G401.6 (cell line): ENCODE measurements at regions not wholly inside any gene's neighbourhood (a gene's known extent, or its start where the extent isn't known, plus 50 kb on each side); places are given as distances from the start of the nearest gene placed in this dataset.
"Not testable (repeated sequence)": the region's sequence is repeated elsewhere in the genome, so short reads cannot be mapped to it uniquely, and the experiment has no call there.

Experiments
- FAIRE-seq: peaks from 2 replicates; lab custom pipeline; 2012; peaks lifted over from hg19 to GRCh38; lab: Jason Lieb, UNC

DNA sequence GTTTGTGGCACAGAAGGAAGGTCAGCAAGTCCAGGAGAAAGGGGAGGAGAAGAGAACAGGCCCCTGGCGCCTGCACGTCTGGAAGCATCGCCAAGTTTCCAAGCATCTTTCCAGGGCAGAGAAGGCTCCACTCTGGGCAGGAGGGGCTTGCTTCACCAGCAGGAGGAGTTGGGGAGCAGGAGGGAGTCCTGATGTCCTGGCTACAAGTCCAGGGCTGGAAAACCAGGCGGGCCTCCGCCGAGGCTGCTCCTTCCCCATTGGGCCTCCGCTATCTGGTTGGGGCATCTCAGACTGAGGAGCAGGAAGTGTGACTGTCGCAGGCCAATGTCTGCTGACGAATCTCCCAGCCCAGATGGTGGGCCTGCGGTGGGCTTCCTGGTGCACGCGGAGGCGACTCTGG is 421.9 kb downstream of the PREX1 start:
- FAIRE-seq: no peak

DNA sequence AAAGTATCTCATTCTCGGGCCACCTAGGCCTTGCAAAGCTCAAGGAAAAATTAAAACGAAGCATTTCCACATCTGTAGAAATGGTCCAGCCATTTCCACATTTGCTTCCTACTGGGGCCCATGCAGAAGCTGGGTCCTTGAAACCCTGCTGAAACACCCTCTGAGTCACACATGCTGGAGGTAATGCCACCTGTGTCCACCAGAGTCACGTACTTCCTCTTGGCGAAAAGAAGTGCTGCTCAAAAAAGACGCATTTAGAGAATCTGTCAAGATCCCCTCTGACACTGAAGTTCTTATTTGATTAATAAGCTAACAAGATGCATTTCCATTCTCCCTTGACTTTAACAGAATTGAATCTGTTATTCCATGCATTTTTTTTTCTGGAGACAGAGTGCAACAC is 423.2 kb downstream of the PREX1 start:
- no peak for FAIRE-seq

DNA sequence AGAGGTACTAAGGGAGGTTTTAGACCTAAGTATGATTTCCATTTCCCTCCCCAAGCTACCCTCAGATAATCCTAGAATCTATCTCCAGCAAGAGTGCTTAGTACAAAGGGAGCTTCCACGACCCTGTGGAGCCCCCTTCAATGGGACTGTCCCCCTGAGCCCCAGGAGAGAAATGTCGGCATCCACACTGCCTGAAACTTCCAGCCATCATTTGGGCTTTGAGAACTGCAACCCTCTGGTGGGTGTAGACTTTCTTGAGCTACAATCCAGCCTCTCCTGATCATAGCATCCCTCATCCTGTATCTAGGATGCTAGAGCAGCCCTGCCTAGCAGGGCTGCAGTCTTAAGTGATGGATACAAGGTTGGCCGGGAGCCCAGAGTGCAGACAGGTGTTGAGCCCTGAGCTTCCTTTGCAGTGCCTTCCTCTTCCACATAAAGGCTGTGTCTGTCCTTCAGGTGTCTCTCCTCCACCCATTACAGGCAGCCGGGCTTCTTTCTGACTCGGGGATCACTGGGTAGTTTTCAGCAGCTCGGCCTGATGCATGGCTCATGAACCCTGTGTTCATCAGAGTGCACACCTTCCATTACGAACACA is 424.5 kb downstream of the PREX1 start:
- no peak for FAIRE-seq

DNA sequence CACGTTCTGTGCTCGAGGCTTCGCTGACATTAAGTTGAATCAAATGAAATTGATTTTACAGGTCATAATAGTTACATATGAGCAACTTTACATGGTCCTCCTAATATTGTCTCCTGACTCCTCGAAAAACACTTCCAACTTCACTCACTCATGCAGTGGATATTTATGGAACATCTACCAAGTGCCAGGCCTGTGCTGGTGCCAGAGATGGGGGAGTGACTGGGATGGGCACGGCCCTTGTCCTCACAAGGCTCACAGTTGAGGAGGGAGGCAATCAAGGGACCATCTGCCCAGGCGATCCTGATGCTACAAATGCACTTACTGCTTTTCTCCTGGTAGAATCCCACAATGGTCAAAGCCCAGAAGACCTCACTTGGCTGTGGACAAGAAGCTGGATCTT is 426.4 kb downstream of the PREX1 start:
- no peak for FAIRE-seq

DNA sequence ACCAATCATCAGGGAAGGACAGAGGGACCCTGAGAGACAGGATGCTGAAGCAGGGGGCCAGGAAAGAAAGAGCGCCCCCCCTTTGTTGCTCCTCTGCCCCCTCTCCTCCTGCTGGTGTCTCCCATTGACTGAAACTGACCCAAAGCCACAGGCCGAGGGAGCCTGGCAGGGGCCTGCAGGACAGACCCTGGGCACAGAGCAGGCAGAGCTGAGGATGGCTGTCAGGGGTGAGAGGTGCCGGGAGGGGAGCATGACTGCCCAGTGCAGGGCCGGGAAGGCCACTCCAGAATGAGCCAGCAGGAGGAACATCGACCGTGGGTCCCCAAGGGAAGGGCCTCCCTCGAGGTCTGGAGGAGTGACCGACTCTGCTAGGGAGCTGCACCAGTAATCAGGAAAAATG is 427.8 kb downstream of the PREX1 start:
- FAIRE-seq: no peak

DNA sequence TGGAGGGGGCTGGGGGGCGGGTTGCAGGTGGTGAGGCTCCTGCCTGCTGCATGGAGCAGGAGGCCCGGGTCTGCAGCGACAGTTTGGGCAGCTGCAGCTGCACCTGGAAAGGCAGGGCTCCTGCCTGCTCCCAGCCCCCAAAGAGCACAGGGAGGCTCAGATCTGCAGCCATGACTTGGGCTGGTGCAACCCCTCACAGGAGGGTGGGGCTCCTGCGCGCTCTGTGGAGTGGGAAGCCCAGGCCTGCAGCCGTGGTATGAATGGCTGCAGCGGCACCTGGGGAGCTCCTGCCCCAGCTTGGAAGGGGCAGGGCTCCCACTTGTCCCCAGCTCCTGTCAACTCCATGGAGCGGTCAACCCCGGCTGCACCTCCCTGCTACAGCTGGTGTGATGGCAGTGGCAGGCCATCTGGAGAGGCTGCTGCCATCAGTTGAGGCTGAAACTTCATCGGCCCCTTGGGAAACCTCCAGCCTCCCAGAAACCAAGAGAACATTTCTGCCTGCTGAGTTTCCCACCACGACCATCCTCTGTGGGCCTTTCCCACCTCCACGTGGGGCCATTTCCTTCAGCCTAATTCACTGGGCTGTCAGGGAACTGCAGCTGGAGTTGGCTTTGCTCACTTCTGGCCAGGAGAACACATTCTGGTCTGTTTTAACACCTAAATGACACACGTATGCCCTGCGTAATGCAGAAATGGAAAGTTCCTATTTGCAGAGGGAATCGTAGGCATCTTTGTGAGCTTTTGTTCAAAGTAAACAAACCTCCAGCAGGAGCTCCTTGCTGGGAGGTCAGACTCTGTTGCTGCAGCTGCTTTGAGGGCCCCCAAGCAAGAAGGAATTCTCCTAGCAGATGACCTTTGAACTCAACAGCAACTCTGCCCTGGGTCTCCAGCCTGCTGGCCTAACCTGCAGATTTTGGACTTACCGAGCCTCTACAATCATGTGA is 429.0 kb downstream of the PREX1 start:
- no peak for FAIRE-seq

DNA sequence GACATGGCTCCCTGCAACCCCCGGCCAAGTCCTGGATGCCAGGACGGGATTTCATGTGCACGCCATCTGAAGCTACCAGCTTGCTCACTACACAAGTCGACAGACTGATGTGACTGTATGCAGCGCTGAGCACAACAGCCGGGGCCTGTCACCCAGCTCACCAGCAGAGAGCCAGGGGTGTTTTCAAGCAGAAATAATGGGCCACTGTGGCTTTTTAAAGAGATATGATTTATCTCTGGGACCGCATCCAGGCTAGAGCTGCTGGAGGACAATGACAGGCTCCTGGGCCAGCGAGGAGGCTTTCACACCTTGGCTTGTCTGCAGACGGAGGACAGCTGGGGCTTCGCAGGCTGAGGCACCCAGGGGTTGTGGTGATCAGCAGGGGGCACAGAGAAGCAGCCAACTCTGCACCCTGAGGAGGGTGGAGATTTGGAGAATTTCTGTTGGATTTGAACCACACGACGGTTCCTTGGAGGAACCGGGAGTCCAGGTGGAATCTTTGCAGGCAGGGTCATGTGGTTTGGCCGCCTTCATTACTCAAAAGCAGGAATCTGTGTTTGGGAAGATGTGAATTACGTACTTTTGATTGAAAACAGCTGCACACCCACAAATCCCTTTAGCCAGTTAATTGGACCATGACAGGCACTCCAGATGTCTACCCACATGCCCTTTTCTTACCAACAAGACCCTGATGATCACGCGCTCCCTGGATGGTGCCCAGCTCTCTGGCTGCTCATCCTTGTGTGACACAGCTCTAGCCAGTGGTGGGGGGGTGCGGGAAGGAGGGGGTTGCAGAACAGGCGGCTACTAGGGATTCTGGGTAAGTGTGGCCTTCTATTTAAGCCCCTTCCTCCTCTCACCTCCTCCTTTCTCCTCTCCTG is 430.6 kb downstream of the PREX1 start:
- FAIRE-seq: not testable (repeated sequence)

DNA sequence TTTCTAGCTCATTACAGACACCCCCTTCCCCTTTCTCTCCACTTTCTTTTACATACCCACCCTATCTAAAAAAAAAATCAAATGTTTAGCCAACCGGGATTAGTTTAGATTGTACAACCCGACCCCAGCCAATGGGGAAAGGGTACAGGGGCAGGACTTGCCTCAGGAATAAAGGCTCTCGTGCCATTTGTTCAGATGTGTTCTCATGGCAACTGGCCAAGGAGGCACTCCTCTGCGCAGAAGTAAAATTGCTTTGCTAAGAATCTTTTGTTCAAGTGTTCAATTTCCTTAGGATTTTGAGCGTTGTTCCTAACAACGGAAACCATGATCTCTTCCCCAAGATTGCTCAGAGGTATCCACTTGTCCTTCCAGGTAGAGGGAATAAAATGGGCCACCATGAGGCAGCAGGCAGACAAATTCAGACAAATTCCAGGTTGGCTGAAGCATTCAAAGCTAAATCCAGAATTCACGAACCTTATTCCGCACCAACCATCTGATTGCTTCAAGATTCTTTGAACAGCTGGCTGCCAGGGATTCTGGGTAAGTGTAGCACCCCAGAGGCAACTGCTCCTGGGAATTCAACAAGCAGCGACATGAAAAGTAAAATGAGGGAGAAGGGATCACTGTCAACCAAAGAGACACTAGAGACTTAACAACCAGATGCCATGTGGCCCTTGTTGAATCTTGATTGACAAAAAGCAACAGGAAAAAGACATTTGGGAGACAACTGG is 431.8 kb downstream of the PREX1 start:
- no peak for FAIRE-seq

DNA sequence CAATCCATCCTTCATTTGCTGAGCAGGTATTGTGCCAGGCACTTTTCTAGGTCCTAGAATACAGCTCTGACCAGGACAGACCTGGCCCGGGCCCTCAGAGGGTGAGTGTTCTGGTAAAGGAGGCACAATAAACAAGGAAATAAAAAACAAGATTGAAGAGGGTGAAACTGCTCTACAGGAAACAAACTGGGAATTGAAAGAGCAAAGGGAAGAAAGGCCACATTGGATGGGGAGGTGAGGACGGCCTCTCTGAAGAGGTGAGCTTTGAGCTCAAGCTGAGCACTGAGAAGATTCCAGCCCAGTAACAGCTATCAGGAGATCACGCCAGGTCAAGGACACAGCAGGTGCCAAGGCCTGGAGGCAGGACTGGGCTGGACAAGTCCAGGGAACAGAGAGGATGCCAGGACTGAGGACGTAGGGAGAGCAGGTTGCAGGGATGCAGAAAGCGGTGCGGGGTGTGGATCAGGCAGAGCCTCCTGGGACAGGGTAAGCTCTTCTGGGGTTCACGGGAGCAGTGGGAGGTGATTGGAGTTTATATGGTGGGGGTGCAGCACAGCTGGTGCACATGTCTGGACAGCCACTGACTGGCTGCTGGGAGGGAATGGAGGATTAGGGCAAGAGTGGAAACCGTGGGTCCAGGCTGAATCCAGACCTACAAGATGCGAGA is 433.3 kb downstream of the PREX1 start:
- FAIRE-seq: no peak

DNA sequence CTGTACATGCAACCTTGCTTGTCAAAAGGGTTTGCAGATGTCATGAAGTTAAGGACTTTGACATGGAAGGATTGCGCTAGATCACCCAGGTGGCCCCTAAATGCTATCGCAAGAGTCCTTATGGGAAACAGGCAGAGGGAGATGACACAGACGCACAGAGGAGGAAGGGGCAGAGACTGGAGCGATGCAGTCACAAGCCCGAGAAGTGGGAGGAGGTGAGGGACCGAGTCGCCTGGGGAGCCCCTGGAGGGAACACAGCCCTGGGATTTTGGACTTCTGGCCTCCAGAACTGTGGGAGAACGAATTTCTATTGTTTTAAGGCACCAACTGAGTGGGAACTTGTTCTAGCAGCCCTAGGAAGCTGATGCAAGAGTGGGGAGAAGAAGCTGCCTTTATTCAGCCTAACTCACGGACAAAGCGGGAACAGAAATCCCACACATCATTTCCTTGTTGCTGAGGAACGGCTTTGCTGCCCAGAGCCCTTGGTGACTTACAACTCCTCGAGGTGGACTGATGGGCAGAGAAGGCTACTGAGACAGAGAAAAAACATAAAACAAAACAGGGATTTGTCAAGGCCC is 434.0 kb downstream of the PREX1 start:
- FAIRE-seq: no peak

DNA sequence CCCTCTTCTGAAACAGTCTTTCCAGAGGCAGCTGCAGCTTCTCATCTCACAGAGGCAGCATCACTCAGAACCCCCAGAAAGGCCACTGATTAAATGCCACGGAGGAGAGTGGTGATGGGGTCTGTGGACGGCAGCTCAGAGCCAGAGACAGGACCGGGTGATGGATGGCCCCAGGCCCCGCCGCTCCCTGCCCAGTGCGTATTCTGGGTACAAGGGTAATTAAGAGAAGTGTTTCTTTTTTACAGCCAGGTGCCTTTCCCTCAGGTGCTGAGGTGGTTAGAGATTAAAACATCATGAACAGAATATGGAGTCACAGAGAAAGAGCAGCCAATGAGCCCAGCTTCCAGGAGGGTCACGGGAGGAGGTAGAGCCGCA is 434.5 kb downstream of the PREX1 start:
- FAIRE-seq: no peak

DNA sequence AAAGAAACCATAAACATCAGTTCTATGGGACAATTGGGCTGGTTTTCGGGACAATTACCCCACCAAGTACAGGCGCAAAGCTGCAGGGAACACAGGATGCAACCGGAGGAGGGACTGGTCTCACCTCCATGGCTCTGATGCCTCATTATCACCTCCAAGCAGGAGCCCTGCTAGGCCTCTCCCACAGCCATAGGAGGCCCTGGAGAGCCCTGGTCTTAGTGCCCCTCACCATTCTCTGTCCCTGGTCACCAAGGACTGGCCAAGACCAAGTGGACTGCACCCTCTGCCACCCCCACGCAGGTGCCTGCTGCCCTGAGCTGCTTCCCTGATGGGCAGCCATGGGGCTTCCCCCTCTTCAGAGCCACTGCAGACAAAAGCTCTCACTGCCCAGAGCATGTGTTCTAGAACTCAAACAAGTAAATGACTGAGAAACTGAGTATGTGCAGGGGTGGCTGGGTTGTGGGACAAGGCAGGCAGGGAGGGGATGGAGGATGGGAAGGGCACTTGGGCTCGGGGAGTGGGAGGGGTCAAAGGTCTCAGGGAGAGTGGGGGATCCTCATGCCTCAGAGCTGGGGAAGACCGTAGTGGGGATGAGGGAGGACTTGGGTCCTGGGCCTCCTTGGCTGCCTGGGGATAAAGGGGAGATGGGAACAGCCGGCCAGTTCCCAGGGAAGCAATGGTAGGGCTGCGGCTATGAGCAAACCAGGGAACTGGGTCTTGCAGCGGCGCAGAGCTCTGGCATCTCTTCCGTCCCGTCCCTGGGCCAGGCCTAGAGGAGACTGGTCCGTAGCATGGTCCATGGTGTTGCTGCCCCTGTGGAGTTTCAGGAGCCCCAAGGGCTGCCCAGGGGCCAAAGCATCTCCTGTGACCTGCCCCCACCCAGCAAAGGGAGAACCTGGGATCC is 435.1 kb downstream of the PREX1 start:
- FAIRE-seq: no peak

DNA sequence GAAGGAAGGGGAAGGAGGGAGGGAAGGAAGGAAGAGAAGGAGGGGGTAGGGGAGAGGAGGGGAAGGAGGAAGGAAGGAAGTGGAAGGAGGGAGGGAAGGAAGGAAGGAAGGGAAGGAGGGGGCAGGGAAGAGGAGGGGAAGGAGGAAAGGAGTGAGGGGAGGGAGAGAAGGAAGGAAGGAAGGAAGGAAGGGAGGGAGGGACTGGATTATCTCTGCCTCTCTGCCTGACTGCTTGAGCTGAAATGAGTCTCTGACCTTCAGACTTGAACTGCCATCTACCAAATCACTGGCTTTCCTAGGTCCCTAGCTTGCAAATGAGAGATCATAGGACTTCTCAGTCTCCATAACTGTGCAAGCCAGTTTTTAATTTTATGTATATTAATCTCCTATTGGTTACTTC is 436.8 kb downstream of the PREX1 start:
- no peak for FAIRE-seq

DNA sequence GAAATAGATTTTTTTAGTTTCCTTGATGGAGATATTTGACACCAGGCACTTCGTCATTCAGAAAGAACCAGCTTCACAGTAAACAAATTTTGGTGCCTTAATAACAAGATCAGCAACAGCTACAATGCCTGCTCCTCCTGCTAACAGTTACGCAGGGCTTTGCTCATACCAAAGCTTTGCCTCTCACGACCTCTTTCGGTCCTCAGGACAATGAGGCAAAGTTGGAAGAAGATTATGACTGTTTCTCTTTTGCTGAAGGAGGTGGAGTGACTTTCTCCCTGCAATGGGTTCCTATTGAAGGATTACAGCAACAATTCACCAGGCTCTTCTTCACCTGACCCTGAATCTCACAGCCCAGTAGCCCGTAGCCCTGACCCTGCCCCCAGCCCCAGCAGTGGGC is 440.1 kb downstream of the PREX1 start:
- FAIRE-seq: no peak

DNA sequence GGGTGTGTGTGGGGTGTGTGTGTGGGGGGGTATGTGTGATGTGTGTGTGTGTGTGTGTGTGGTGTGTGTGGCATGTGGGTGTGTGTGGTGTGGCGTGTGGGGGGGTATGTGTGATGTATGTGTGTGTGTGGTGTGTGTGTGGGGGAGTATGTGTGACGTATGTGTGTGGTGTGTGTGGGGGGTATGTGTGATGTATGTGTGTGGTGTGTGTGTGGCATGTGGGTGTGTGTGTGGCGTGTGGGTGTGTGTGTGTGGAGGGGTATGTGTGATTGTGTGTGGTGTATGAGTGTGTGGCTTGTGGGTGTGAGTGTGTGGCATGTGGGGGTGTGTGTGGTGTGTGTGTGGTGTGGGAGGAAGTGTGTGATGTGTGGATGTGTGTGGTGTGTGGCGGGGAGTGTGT is 442.3 kb downstream of the PREX1 start:
- no peak for FAIRE-seq

DNA sequence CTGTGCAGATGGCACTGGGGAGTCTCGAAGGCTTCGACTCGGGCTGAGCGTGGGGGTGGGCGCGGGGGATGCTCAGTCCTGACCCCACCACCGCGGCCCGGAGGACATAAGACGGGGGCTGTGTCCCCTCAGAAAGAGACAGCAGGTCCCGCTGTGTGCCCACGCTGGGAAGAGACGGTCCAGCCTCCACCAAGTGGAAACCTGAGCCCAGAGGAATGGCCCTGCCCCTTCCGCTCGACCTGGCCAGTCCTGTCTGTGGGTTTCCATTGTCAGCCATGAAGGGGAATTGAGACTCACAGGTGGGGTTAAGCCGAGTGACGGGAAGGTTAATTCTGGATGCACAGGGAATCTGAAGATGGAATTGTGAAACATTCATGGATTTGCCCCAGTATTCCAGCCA is 442.7 kb downstream of the PREX1 start:
- FAIRE-seq: no peak

DNA sequence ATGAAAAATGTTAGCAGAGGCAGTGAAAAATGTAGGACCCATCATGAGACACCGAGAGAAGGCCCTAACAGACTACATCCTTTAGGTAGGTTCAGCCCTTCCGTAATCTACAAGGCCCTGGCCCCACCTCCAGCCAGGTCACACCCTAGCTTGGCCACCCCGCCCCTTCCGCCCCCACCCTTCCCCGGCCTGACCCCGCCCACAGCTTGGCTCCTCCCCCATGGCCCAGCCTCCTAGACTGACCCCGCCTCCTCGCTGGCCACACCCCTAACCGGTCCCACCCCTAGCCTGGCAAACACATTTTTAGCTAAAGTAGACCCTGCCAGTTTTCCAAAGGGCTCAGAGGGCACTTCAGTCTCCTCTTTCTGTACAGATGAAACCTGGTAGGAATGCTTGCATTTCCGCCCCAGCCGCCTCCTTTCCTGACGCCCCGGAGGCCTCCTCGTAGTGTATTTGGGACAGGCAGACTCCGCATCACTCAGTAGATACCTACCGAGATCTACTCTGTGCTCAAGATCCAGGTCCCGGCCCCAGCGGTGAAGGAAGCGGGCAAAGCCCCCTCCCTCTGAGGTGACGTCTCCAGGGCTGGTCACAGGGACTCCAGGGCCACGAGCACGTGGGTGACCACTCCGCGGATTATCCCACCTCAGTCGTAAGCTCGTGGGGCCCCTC is 443.5 kb downstream of the PREX1 start:
- no peak for FAIRE-seq

DNA sequence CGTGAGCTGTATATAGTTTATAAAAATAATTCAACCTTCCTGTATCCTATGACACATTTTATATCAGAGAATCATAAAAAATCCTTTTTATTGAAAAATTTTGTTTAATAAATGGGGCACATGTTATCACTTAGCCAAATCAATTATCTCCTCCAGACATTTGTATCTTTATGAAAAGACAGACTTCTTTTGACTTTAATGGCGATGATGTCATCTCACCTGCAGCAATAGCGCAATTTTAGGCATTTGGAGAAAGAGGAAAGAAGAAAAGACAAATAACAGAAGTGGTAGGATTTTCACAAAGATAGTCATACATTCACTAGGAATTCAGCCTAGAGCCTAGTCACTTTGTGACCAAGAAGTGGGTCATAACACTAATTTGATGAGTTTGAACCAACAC is 444.5 kb downstream of the PREX1 start:
- no peak for FAIRE-seq

DNA sequence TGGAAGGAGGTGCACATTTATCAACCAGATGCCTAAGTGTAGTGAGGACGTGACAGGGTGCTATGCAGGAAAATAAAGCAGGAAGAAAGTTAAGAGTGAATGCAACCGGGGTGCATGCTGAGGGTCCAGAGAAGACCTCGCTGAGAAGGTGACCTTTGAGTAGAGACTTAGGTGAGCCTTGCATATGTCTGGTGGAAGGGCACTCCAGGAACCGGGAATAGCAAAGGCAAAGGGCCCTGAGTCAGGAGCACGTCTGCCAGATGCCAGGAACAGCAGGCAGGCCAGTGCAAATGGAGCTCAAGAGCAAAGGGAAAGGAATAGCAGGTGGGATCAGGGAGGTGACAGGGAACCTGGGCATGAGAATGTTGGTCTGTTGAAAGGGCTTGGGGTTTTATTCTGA is 445.5 kb downstream of the PREX1 start:
- FAIRE-seq: no peak
